ENCODE measurements at regions not wholly inside any gene's neighbourhood (a gene's known extent, or its start where the extent isn't known, plus 50 kb on each side); places are given as distances from the start of the nearest gene placed in this dataset.

DNA sequence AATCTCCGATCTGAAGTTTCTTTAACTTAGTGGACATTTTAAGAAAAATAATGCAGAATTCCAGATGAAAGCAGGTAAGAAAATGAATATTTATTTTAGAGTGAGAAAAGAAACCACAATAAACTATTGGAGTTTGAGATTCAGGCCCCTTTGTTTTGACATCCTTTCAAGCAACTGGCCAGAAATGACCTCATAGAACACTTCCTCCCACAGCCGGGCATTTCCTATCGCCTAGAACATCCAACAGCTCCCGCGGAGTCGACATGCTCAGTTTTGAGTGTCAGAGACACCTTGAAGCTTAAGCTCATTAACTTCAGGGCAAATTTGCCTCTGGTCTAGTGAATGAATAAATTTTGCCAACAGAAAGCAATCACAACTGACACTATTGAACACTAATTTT is 369.2 kb downstream of the TLE4 start:
- ChIA-PET CTCF (ENCODE audit: low intra/inter-chr PET ratio, low total read pairs) (no interaction called here), POLR2A (no interaction called here)
- no peak overlapping the region for H3K4me2 ChIP-seq (ENCODE audit: low read depth, low read length)
- no TSS peak for BruUV-seq (replicated peaks)
- TF ChIP-seq JUND (CRISPR knock-in tag; IDR thresholded peaks at IDR 0.05) (no peak), THYN1 (CRISPR knock-in tag; IDR thresholded peaks at IDR 0.05; ENCODE audit: borderline replicate concordance, low read depth) (no peak), CREB3 (CRISPR knock-in tag; IDR thresholded peaks at IDR 0.05) (no peak)
- no peaks in the 10 kb centered on the region for H3K4me1 ChIP-seq (ENCODE audit: insufficient read depth, low read length)
- H4K20me1 ChIP-seq (ENCODE audit: insufficient read depth, low read length): no peaks in the 10 kb centered on the region
- H3K4me3 ChIP-seq (replicated peaks in 1 of 3; ENCODE audit: insufficient read depth in 1 of 3, low read depth in 2 of 3, low read length in 3 of 3): no peak overlapping the region
- no peak overlapping the region for H3K9ac ChIP-seq (ENCODE audit: insufficient read depth, low read depth, low read length)
- no peak for ATAC-seq
- WGBS (ENCODE audit: low lambda C conversion rate): 22% methylated on average over 3 of the region's 6 CpGs
- H3K9me3 ChIP-seq (ENCODE audit: low read length): no peaks in the 10 kb centered on the region
- no peaks in the 10 kb centered on the region for H3K79me2 ChIP-seq (ENCODE audit: insufficient read depth, low read length)
- H3K36me3 ChIP-seq (replicated peaks in 1 of 2; ENCODE audit: control insufficient read depth in 1 of 2, insufficient read depth in 2 of 2, low read length in 2 of 2): no peaks in the 10 kb centered on the region
- no peak overlapping the region for H3K27ac ChIP-seq (ENCODE audit: extremely low read length, insufficient read depth, low read length)
- in situ Hi-C loops (cut with HindIII; ENCODE audit: extremely low pct_ligation_motif_present, low pct_unique_long_range_greater_than_20kb) (no loop called here), intact Hi-C loops (cut with micrococcal nuclease; ENCODE audit: unreplicated experiment) (no loop called here)
- no peak overlapping the region for H2AFZ ChIP-seq (ENCODE audit: low read length)
- FAIRE-seq: no peak
- DNase-seq (ENCODE audit: low spot score): no peak
- H3K27me3 ChIP-seq (ENCODE audit: control insufficient read depth in 1 of 2, insufficient read depth in 2 of 2, low read length in 2 of 2): no peaks in the 10 kb centered on the region

GRCh38 chr9:79939819-79940218 is 368.1 kb downstream of the TLE4 start:
- intact Hi-C loops (cut with micrococcal nuclease; ENCODE audit: unreplicated experiment): no loop called here
- H3K4me1 ChIP-seq (ENCODE audit: insufficient read depth, low read length): no peaks in the 10 kb centered on the region
- no peak overlapping the region for H2AFZ ChIP-seq (ENCODE audit: low read length)
- BruUV-seq (replicated peaks): no TSS peak
- H3K9me3 ChIP-seq (ENCODE audit: low read length): no peaks in the 10 kb centered on the region
- DNase-seq (ENCODE audit: low spot score): no peak
- in situ Hi-C loops (cut with HindIII; ENCODE audit: extremely low pct_ligation_motif_present, low pct_unique_long_range_greater_than_20kb): no loop called here
- POLR2A ChIA-PET: no interaction called here
- FAIRE-seq: no peak
- H3K4me2 ChIP-seq (ENCODE audit: low read depth, low read length): no peak overlapping the region
- CTCF ChIA-PET (ENCODE audit: low intra/inter-chr PET ratio, low total read pairs): no interaction called here
- H3K4me3 ChIP-seq (replicated peaks in 1 of 3; ENCODE audit: insufficient read depth in 1 of 3, low read depth in 2 of 3, low read length in 3 of 3): no peak overlapping the region
- H4K20me1 ChIP-seq (ENCODE audit: insufficient read depth, low read length): no peaks in the 10 kb centered on the region
- no peak overlapping the region for H3K27ac ChIP-seq (ENCODE audit: extremely low read length, insufficient read depth, low read length)
- no peaks in the 10 kb centered on the region for H3K27me3 ChIP-seq (ENCODE audit: control insufficient read depth in 1 of 2, insufficient read depth in 2 of 2, low read length in 2 of 2)
- no peak overlapping the region for H3K9ac ChIP-seq (ENCODE audit: insufficient read depth, low read depth, low read length)
- 12% methylated on average over 5 of the region's 5 CpGs for WGBS (ENCODE audit: low lambda C conversion rate)
- H3K79me2 ChIP-seq (ENCODE audit: insufficient read depth, low read length): no peaks in the 10 kb centered on the region
- no peak for ATAC-seq
- no peaks in the 10 kb centered on the region for H3K36me3 ChIP-seq (replicated peaks in 1 of 2; ENCODE audit: control insufficient read depth in 1 of 2, insufficient read depth in 2 of 2, low read length in 2 of 2)
- TF ChIP-seq POGZ (CRISPR knock-in tag; IDR thresholded peaks at IDR 0.05) (no peak), SRY (CRISPR knock-in tag; IDR thresholded peaks at IDR 0.05) (no peak), ZNF644 (CRISPR knock-in tag; IDR thresholded peaks at IDR 0.05; ENCODE audit: low read depth) (no peak), FUBP1 (CRISPR knock-in tag; IDR thresholded peaks at IDR 0.05; ENCODE audit: borderline replicate concordance) (no peak), ONECUT2 (CRISPR knock-in tag; IDR thresholded peaks at IDR 0.05) (no peak), TEAD2 (CRISPR knock-in tag; IDR thresholded peaks at IDR 0.05) (no peak), ZNF549 (CRISPR knock-in tag; IDR thresholded peaks at IDR 0.05) (no peak), ETV5 (CRISPR knock-in tag; IDR thresholded peaks at IDR 0.05; ENCODE audit: borderline replicate concordance) (no peak), DR1 (CRISPR knock-in tag; IDR thresholded peaks at IDR 0.05) (no peak), ZFP41 (CRISPR knock-in tag; IDR thresholded peaks at IDR 0.05; ENCODE audit: borderline replicate concordance) (no peak), RFXAP (CRISPR knock-in tag; IDR thresholded peaks at IDR 0.05; ENCODE audit: borderline replicate concordance) (no peak), ATM (IDR thresholded peaks at IDR 0.05; ENCODE audit: borderline replicate concordance) (no peak), PHF20 (CRISPR knock-in tag; IDR thresholded peaks at IDR 0.05) (no peak)
- TF ChIP-seq, protein P1, sequence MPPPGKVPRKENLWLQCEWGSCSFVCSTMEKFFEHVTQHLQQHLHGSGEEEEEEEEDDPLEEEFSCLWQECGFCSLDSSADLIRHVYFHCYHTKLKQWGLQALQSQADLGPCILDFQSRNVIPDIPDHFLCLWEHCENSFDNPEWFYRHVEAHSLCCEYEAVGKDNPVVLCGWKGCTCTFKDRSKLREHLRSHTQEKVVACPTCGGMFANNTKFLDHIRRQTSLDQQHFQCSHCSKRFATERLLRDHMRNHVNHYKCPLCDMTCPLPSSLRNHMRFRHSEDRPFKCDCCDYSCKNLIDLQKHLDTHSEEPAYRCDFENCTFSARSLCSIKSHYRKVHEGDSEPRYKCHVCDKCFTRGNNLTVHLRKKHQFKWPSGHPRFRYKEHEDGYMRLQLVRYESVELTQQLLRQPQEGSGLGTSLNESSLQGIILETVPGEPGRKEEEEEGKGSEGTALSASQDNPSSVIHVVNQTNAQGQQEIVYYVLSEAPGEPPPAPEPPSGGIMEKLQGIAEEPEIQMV (CRISPR knock-in tag; IDR thresholded peaks at IDR 0.05; ENCODE audit: low read depth): no peak
